GM23338 (cell line): ENCODE measurements at regions not wholly inside any gene's neighbourhood (a gene's known extent, or its start where the extent isn't known, plus 50 kb on each side); places are given as distances from the start of the nearest gene placed in this dataset.

Source experiments
- ATAC-seq: fragments of 200-7000 bp; cut with Tn5 transposase; 3 replicates; pipeline ENCODE4 v1.9.1; 2020
- DNase-seq: peaks from one replicate; pipeline ENCODE4 v3.0.0-alpha.2; 2015; ENCODE audit warnings: low spot score
- H2AFZ ChIP-seq: fragments of 200-600 bp; sonication (generic); 2 replicates; pipeline ENCODE4 v1.8.0; 2016; ENCODE audit warnings: antibody characterized with exemption, mild to moderate bottlenecking, moderate library complexity
- H3F3A ChIP-seq: fragments of 200-600 bp; sonication (generic); replicated peaks from 2 replicates; pipeline ENCODE4 v1.8.0; 2017; ENCODE audit warnings: antibody characterized with exemption, mixed run types, low read depth
- H3K27ac ChIP-seq: fragments of 200-600 bp; sonication (generic); 2 replicates; pipeline ENCODE4 v1.6.1; 2016; ENCODE audit warnings: low read depth
- H3K27me3 ChIP-seq: fragments of 200-600 bp; sonication (generic); 2 replicates; pipeline ENCODE4 v1.8.0; 2016; ENCODE audit warnings: mild to moderate bottlenecking, mixed run types, moderate library complexity; ENCODE audit not compliant: insufficient read depth
- H3K36me3 ChIP-seq: fragments of 200-600 bp; sonication (generic); 2 replicates; pipeline ENCODE4 v1.8.0; 2016; ENCODE audit warnings: mild to moderate bottlenecking; ENCODE audit not compliant: insufficient read depth
- H3K4me1 ChIP-seq: fragments of 200-600 bp; sonication (generic); 2 replicates; pipeline ENCODE4 v1.8.0; 2016; ENCODE audit warnings: mild to moderate bottlenecking, moderate library complexity; ENCODE audit not compliant: insufficient read depth
- H3K4me2 ChIP-seq: fragments of 200-600 bp; sonication (generic); 2 replicates; pipeline ENCODE4 v1.7.1; 2017; ENCODE audit warnings: mixed run types
- H3K4me3 ChIP-seq: fragments of 200-600 bp; sonication (generic); 2 replicates; pipeline ENCODE4 v1.6.1; 2016; ENCODE audit warnings: mixed run types
- H3K79me2 ChIP-seq: fragments of 200-600 bp; sonication (generic); replicated peaks from 2 replicates; pipeline ENCODE4 v1.8.0; 2017; ENCODE audit warnings: mild to moderate bottlenecking; ENCODE audit not compliant: insufficient read depth
- H3K9me2 ChIP-seq: fragments of 200-600 bp; sonication (generic); 2 replicates; pipeline ENCODE4 v1.8.0; 2017; ENCODE audit not compliant: insufficient read depth
- H4K20me1 ChIP-seq: fragments of 200-600 bp; sonication (generic); replicated peaks from 2 replicates; pipeline ENCODE4 v1.8.0; 2017; ENCODE audit warnings: mild to moderate bottlenecking; ENCODE audit not compliant: insufficient read depth
- H3K27ac Mint-ChIP-seq: 2 replicates; pipeline ENCODE4 v1.8.0; 2020; ENCODE audit warnings: inconsistent platforms, mild to moderate bottlenecking, moderate library complexity, mixed read lengths
- H3K27me3 Mint-ChIP-seq: 3 replicates; pipeline ENCODE4 v1.8.0; 2022; ENCODE audit warnings: low read depth, mild to moderate bottlenecking, moderate library complexity, mixed read lengths, inconsistent platforms; ENCODE audit not compliant: insufficient read depth, poor library complexity
- H3K36me3 Mint-ChIP-seq: 3 replicates; pipeline ENCODE4 v1.8.0; 2021; ENCODE audit warnings: low read depth, mild to moderate bottlenecking, inconsistent platforms, moderate library complexity, mixed read lengths
- H3K4me1 Mint-ChIP-seq: 3 replicates; pipeline ENCODE4 v1.8.0; 2020; ENCODE audit warnings: mild to moderate bottlenecking, inconsistent platforms, mixed read lengths
- H3K4me3 Mint-ChIP-seq: 3 replicates; pipeline ENCODE4 v1.8.0; 2021; ENCODE audit warnings: moderate library complexity, mild to moderate bottlenecking, inconsistent platforms, mixed read lengths
- H3K9me3 Mint-ChIP-seq: 3 replicates; pipeline ENCODE4 v1.8.0; 2020; ENCODE audit warnings: moderate library complexity, mild to moderate bottlenecking, inconsistent platforms, mixed read lengths
- CTCF ChIP-seq, 2 experiments: fragments of 200-600 bp in 1 of 2; sonication (generic) in 1 of 2; conservative IDR thresholded peaks; 2 replicates each; pipeline versions ENCODE4 v1.5.1 to v1.6.1; 2016 to 2017; ENCODE audit warnings: antibody characterized with exemption in 2 of 2, low read depth in 2 of 2, mild to moderate bottlenecking in 2 of 2, moderate library complexity in 1 of 2
- EZH2 ChIP-seq: fragments of 200-600 bp; sonication (generic); IDR thresholded peaks from one replicate; pipeline ENCODE4 v1.8.0; 2017; ENCODE audit warnings: antibody characterized with exemption, mild to moderate bottlenecking, low read depth; ENCODE audit not compliant: unreplicated experiment
- ZNF114 ChIP-seq: fragments of 250-450 bp; sonication (Bioruptor Pico); IDR thresholded peaks from 2 replicates; pipeline ENCODE4 v1.5.0; 2020; ENCODE audit warnings: mild to moderate bottlenecking, moderate library complexity
- TF ChIP-seq, protein P1 (sequence below): fragments of 250-450 bp; sonication (Bioruptor Pico); IDR thresholded peaks from 2 replicates; pipeline ENCODE4 v1.5.0; 2020; ENCODE audit warnings: mild to moderate bottlenecking, moderate library complexity
- TF ChIP-seq, protein P2 (sequence below): IDR thresholded peaks from one replicate; pipeline ENCODE4 v1.6.1; 2018; ENCODE audit warnings: antibody characterized with exemption; ENCODE audit not compliant: unreplicated experiment
- TF ChIP-seq, protein P3 (sequence below): IDR thresholded peaks from 2 replicates; pipeline ENCODE4 v1.6.1; 2016; ENCODE audit warnings: antibody characterized with exemption

DNA sequence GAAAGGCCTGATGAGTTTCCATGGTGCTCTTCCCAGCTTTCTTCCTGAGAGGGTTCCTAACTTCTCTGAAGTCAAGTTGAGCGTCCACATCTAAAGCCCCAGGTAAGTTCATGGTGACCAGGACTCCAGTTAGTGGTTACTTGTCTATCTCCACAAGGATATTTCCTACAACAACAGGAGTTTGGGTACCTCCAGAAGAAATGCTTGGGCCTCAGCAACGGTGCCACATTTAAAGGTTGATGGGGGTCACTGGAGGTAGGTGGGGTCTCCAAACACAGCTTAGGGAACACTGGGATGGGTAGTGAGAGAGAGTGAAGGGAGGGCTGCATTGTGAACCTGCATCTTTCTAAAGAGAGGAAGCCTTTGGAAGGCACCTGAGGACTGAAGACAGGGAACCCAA lies 123.4 kb downstream of the BOD1 start (continued):
- TF ChIP-seq, protein P1, sequence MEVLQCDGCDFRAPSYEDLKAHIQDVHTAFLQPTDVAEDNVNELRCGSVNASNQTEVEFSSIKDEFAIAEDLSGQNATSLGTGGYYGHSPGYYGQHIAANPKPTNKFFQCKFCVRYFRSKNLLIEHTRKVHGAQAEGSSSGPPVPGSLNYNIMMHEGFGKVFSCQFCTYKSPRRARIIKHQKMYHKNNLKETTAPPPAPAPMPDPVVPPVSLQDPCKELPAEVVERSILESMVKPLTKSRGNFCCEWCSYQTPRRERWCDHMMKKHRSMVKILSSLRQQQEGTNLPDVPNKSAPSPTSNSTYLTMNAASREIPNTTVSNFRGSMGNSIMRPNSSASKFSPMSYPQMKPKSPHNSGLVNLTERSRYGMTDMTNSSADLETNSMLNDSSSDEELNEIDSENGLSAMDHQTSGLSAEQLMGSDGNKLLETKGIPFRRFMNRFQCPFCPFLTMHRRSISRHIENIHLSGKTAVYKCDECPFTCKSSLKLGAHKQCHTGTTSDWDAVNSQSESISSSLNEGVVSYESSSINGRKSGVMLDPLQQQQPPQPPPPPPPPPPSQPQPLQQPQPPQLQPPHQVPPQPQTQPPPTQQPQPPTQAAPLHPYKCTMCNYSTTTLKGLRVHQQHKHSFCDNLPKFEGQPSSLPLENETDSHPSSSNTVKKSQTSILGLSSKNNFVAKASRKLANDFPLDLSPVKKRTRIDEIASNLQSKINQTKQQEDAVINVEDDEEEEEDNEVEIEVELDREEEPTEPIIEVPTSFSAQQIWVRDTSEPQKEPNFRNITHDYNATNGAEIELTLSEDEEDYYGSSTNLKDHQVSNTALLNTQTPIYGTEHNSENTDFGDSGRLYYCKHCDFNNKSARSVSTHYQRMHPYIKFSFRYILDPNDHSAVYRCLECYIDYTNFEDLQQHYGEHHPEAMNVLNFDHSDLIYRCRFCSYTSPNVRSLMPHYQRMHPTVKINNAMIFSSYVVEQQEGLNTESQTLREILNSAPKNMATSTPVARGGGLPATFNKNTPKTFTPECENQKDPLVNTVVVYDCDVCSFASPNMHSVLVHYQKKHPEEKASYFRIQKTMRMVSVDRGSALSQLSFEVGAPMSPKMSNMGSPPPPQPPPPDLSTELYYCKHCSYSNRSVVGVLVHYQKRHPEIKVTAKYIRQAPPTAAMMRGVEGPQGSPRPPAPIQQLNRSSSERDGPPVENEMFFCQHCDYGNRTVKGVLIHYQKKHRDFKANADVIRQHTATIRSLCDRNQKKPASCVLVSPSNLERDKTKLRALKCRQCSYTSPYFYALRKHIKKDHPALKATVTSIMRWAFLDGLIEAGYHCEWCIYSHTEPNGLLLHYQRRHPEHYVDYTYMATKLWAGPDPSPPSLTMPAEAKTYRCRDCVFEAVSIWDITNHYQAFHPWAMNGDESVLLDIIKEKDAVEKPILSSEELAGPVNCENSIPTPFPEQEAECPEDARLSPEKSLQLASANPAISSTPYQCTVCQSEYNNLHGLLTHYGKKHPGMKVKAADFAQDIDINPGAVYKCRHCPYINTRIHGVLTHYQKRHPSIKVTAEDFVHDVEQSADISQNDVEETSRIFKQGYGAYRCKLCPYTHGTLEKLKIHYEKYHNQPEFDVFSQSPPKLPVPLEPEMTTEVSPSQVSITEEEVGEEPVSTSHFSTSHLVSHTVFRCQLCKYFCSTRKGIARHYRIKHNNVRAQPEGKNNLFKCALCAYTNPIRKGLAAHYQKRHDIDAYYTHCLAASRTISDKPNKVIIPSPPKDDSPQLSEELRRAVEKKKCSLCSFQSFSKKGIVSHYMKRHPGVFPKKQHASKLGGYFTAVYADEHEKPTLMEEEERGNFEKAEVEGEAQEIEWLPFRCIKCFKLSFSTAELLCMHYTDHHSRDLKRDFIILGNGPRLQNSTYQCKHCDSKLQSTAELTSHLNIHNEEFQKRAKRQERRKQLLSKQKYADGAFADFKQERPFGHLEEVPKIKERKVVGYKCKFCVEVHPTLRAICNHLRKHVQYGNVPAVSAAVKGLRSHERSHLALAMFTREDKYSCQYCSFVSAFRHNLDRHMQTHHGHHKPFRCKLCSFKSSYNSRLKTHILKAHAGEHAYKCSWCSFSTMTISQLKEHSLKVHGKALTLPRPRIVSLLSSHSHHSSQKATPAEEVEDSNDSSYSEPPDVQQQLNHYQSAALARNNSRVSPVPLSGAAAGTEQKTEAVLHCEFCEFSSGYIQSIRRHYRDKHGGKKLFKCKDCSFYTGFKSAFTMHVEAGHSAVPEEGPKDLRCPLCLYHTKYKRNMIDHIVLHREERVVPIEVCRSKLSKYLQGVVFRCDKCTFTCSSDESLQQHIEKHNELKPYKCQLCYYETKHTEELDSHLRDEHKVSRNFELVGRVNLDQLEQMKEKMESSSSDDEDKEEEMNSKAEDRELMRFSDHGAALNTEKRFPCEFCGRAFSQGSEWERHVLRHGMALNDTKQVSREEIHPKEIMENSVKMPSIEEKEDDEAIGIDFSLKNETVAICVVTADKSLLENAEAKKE (CRISPR knock-in tag), result no peak
- TF ChIP-seq, protein P2, sequence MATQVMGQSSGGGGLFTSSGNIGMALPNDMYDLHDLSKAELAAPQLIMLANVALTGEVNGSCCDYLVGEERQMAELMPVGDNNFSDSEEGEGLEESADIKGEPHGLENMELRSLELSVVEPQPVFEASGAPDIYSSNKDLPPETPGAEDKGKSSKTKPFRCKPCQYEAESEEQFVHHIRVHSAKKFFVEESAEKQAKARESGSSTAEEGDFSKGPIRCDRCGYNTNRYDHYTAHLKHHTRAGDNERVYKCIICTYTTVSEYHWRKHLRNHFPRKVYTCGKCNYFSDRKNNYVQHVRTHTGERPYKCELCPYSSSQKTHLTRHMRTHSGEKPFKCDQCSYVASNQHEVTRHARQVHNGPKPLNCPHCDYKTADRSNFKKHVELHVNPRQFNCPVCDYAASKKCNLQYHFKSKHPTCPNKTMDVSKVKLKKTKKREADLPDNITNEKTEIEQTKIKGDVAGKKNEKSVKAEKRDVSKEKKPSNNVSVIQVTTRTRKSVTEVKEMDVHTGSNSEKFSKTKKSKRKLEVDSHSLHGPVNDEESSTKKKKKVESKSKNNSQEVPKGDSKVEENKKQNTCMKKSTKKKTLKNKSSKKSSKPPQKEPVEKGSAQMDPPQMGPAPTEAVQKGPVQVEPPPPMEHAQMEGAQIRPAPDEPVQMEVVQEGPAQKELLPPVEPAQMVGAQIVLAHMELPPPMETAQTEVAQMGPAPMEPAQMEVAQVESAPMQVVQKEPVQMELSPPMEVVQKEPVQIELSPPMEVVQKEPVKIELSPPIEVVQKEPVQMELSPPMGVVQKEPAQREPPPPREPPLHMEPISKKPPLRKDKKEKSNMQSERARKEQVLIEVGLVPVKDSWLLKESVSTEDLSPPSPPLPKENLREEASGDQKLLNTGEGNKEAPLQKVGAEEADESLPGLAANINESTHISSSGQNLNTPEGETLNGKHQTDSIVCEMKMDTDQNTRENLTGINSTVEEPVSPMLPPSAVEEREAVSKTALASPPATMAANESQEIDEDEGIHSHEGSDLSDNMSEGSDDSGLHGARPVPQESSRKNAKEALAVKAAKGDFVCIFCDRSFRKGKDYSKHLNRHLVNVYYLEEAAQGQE, result no peak

- Histone ChIP-seq H3F3A (no peaks in the 10 kb centered on the region), H3K4me3 (no peak overlapping the region), H3K4me1 (no peaks in the 10 kb centered on the region), H3K27ac (no peak overlapping the region), H3K9me2 (no peaks in the 10 kb centered on the region), H3K79me2 (no peaks in the 10 kb centered on the region), H3K27me3 (no peaks in the 10 kb centered on the region), H2AFZ (no peak overlapping the region), H4K20me1 (no peaks in the 10 kb centered on the region), H3K36me3 (no peaks in the 10 kb centered on the region), H3K4me2 (no peak overlapping the region)
- DNase-seq (no peak), ATAC-seq (no peak)
- Mint-ChIP-seq H3K36me3 (no peaks in the 10 kb centered on the region), H3K27ac (no peak overlapping the region), H3K27me3 (no peaks in the 10 kb centered on the region), H3K4me3 (no peak overlapping the region), H3K9me3 (no peaks in the 10 kb centered on the region), H3K4me1 (no peaks in the 10 kb centered on the region)
- TF ChIP-seq EZH2 (no peak), ZNF114 (no peak), CTCF (conservative IDR thresholded peaks at IDR 0.05; ENCODE audit: low read depth in 2 of 2) (no peak)
- TF ChIP-seq, protein P3, sequence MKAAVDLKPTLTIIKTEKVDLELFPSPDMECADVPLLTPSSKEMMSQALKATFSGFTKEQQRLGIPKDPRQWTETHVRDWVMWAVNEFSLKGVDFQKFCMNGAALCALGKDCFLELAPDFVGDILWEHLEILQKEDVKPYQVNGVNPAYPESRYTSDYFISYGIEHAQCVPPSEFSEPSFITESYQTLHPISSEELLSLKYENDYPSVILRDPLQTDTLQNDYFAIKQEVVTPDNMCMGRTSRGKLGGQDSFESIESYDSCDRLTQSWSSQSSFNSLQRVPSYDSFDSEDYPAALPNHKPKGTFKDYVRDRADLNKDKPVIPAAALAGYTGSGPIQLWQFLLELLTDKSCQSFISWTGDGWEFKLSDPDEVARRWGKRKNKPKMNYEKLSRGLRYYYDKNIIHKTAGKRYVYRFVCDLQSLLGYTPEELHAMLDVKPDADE, result no peak
Observed at GRCh38 chr5:173490681-173491080, 125.8 kb downstream of the BOD1 start.
